IPS-11a (cell line): ENCODE measurements at regions not wholly inside any gene's neighbourhood (a gene's known extent, or its start where the extent isn't known, plus 50 kb on each side); places are given as distances from the start of the nearest gene placed in this dataset.

Experiments used
- H3K4me3 ChIP-seq: one replicate; pipeline ENCODE4 v1.5.1; 2013; ENCODE audit warnings: low read depth, low read length, control low read depth

DNA sequence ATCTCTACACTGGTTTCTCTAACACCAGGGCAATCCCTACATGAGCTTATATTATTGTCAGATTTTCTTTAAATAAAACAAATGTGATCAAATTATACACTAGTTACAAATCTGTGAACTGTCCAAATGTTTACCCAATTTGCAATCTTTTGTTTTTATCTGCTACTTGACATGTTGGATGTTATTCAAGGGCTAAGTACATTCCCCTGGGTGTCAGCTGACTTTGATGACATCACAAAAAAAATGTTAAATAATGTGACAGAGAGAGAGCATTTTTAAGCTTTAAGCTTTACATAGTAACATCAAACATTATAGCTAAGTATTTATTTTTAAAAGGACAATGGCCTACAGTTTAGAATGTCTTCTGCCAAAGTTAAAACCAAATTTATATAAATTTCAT is 431.3 kb upstream of the PKN2 start:
- no peak overlapping the region for H3K4me3 ChIP-seq

DNA sequence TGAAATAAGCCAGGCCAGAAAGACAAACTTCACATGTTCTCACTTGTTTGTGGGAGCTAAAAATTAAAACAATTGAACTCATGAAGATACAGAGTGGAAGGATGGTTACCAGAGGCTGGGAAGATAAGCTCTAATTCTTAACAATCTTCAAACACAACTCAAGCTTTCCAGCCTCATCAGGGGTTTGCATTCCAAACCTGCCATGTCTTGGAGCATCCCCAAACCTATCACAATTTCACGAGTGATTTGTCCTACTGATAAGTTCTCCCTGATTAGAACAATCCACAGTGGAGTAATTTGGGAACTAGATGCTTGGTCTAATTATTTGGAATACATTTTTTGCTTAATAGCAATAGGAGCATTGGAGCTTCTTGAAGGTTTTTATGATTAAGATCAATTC is 418.5 kb upstream of the PKN2 start:
- no peak overlapping the region for H3K4me3 ChIP-seq

DNA sequence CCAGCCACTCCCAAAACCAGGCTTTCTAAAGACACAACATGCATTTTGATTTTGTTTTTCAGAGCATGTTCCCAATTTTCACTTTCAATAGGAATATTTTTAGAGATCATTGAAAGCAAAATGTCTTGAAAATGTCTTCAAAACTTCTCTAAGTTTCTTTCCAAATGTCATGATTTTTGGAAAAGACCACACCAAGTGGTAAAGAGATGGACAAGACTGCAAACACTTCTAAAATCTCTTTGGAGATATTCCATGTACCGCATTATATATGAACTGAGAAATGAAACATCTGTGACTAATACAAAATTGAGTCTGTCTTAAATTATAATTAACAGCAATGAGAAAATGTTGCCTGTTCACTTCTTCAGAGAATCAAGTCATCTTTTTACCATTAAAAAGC is 418.0 kb upstream of the PKN2 start:
- no peak overlapping the region for H3K4me3 ChIP-seq

DNA sequence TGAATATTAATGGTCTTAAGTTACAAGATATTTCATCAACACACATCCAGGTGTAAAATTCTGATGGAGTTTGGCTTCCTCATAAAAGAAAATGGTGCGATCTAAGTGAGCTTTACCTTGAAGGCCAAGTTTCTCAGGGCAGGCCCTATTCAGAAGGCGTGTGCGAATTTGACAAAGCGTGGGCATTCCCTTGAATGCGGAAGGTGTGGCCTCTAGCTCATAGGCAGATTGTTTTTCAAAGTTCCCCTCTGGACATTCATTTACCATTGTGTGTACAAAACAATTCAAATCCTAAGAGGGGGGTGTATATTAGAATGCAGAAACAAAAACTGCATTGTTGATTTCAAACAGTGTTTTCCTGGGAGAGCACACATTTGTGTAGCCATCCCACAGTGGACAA is 411.9 kb upstream of the PKN2 start:
- no peak overlapping the region for H3K4me3 ChIP-seq

DNA sequence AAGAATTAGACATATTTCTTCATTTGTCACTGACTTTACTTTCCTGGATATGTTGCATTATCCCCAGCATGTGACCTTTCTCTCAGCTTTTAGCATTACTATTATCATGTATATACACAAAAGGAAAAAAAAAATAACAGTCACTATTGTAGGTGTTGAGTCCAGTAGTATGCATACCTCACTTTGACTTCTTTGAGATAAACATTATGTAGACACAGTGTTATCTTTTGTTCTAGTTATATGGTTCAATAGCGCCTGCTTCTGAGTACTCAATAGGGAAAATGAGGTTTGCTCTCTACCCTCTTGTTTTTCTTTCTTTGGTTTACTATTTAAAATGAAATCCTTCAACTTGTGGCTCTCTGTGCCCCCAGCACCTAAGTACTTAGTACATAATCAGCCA is 409.6 kb upstream of the PKN2 start:
- H3K4me3 ChIP-seq, result no peak overlapping the region

DNA sequence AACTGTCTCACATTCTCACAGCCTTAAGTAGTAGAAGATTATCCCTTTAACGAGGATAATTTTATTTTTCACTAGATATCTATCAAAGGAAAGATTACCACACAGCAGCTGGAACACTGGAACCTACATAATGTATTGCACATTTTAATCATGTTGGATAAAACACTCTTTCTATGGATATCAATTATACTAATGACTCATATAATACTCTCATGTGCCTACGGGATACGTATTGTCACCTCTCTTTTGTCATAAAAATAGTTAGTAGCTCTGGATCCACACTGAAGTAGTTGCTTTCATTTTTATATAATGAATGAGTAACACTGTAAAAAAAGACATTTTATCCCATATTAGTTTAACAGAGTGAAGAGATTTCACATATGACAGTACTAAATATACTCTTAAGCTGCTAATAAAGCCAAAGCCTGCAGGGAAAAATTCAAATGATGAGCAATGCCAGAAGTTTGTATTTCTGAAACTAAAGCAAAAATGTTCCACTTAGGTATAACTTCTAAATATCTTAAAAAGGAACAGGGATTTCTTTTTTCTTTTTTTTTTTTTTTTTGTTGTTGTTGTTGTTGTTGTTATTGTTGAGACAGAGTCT is 408.7 kb upstream of the PKN2 start:
- no peak overlapping the region for H3K4me3 ChIP-seq

DNA sequence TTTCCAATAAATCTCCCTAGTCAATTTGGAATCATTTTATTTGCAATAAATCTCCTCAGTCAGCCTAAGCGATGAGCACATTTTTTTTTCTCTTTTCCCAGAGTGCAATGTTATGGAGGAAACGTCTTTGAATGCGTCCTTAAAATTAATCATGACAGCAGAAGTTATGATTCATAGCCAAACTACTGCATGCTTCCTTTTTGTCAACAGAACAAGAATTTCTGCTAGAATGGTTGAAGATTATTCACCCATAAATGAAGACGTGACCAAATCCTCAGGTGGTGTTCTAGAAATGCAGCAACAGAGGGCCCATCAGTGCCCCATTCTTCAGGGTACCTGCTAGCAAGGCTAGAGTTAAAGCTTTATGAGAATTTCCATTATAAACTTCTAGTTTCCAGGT is 407.9 kb upstream of the PKN2 start:
- H3K4me3 ChIP-seq, result no peak overlapping the region

DNA sequence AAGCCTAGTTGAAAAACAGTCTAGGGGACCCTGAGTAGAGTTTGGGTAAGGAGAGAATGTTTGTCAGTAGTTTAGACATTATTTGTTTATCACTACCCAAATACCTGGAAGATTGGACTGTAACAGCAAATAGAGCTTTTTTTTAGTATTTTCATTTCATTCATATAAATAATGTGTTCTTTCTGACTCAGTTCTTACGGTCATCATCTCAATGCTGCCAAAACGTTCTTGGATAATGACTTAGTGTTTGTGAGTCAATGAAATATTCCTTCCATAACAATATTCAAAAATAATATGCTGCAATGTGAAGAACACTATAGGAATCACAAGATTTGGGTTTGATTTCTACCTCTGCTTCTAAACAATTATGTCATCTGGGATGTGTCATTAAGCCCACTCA is 400.0 kb upstream of the PKN2 start:
- H3K4me3 ChIP-seq, result no peak overlapping the region

DNA sequence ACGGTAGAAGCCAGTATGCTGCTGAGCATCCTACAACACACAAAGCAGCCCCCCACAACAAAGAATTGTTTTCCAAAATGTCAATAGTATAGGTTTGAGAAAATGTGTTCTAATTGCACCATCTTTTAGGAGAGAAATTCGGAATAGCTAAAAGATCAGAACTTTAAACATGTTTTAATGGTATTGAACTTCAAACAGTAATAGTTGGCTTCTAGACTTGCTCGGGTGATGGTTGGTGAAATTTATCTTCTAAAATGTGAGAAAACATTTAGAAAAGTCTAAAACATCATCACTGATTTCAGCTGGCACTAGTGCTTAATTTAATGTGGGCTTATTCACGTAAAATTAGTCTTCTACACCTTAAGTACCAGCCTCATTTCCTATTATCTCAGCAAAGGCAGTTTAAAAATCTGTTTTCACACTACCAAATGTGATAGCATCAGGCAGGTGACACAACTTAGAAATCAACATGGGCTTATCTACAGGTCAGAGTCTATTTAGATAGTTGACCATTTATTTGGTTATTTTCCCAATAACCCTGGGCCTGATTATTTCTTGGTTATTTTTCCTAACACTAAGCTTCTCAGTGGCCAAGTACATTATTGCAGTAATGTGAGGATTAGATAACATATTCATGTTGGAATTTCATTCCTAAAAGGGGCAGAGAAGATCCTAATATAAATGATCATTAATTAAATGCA is 399.3 kb upstream of the PKN2 start:
- H3K4me3 ChIP-seq, result no peak overlapping the region

DNA sequence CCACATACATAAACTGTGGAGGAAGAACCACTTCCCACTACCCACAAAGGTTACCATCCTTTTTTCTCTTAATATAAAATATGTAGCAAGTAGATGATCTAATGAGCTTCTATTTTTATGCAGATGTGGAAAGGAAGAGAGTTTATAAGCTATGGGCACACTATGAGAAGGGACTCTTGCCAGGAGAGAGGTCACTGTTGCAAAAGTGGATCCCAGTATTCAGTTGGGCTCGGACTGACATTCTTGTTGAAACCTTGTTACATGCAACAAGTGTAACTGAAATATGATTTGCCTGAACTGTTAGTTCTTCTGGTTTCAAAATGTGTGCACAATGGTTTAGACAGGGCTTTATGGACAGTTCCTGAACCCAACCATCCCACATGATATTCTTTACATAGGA is 397.4 kb upstream of the PKN2 start:
- no peak overlapping the region for H3K4me3 ChIP-seq

DNA sequence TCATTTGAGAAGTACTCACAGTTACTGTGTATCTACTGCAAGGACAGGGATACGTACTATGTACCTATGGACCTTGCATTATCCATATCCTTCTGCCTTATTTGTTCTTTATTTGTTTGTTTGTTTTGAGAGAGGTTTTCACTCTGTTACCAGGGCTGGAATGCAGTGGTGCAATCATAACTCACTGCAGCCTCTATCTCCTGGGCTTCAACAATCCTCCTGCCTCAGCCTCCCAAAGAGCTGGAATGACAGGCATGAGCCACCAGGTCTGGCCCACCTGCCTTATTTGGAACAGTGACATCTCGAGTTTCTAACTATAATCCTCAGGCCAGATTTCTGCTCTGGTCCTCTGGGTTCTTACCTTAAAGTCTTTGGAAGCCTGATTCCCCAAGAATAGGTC is 395.5 kb upstream of the PKN2 start:
- no peak overlapping the region for H3K4me3 ChIP-seq

DNA sequence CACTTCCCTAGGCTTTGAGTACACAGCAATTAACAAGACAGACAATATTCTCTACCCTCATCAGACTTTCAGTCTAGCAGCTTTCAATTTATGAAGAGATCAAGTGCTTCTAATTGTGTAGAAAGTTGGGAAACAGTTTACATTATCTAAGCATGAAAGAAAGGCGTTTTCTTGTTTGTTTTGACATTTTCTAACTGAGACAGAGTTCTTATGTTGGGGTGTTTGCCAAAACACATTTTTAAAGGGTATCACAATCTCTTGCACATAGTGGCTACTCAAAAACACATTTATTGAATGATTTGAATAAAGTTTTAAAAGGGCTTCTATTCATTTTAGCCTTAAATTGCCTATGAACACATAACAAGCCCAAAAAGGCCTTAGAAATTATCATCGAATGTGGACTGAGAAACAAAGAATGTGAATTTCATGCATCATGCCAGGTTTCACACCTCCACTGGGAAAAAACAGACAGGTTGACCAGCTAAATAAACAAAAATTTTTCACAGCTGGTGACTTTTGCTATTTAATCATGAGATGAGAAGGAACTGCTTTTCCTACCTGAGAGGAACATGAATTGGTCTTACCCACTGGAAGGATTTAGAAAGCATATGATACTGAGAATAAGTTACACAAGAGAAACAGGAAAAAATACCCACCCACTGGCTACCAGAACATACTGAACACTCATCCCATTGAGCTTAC is 394.5 kb upstream of the PKN2 start:
- no peak overlapping the region for H3K4me3 ChIP-seq

DNA sequence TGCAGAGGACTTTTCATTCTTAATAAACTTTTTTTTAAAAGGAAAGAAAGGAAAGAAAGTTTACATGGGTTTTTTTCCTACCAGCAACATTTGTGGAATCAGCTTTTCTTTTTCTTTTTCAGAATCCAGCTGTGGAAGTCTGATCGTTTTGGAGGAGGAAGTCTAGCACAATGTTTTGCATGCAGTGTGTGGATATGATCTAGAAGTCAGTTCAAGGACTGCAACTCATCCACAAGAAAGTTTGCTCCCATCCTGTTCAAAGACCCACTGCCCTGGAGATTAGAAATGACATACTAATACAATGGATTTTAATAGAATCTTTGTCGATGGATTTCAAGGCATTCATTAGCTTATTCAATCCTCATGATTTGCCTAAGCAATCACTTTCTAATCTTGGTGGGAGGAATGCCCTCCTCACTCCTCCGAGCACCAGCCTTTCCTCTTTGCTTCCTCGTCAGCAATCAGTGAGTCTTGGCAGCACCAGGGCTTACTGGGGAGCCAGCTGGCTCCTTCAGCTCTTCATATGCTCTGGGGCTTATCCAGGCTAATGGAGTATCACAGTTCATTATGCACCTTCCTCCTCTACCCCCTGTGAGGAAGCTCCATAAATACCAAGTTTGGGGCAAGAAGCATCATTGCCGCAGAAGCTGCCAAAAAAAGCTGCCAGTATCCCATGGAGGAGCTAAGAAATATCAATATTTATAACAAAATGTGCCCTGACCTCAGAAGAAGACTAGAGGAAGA is 392.3 kb upstream of the PKN2 start:
- H3K4me3 ChIP-seq, result no peak overlapping the region

DNA sequence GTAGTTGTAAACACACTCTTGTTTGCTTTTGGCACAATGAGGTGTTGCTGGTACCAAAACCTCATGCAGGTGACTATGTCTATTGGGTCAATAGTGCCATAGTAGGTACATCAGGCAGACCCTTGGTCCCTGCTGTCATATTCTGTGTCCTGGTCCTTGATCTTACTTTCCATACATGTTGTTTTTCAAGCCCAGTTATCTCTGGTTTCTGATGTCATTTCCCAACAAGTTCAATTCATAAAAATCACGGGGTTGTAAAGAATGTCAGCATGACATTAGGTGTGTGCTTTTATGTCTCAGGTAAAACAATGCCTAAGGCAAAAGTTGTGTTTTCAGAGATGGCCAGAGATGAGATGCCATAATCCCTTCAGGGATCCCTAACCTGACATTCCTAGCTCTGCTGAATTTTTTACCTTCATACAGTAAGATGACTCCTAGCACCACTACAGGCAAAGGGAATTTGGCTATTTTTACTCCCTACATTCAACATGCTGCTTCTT is 390.3 kb upstream of the PKN2 start:
- no peak overlapping the region for H3K4me3 ChIP-seq

DNA sequence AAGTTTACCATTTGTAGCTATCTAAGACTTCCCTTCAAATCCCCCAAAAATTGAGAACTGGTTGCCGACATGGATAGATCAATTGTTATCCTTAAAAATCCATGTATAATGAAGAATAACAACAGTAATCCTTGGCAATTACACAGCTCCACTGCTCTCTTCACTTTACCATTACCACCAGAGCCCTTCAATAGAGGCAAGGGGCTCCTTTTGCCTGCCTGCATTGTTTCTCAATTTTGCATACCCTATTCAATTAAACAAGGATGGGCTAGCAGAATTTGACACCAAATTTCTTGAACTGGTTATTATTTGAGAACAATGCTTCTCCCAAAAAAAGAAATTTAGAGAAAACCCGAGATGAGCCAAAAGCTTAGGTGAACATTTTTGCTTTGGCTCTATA is 387.8 kb upstream of the PKN2 start:
- no peak overlapping the region for H3K4me3 ChIP-seq

DNA sequence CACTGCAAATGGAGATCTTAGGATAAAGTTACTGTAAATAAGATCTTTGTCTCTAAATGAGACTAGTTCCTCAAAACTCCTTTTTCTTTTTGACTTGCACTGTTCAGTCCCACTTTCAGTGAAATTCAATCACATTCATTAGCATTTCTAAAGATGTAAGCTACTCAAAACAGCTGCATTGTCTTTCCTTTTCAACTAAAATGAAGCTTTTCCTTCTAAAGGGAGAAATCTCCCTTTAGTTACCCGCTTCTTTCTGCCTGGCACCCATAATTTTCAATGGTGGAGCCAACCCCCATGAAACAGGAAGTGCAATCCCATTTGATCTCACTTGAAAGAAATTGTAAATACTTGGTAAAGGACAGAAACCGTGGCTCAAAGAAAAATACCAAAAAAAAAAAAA is 387.4 kb upstream of the PKN2 start:
- H3K4me3 ChIP-seq, result no peak overlapping the region

DNA sequence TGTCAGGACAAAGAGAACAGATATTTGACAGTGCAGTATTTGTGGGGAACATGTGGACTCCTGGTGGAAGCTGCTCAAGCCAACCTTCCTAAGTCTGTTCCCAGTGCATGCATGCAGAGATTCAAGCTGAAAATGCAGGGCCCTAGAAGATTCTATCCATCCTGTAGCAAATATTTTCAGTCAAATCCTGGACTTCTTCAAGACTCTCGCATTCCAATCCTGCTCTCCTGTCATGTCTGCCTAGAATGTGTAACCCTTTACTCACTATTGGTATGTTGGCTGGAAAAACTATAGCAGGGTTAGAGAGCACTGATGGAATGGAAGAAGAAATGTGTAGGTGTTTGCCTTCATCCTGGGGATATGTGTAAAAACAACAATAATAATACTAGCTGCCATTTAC is 385.6 kb upstream of the PKN2 start:
- no peak overlapping the region for H3K4me3 ChIP-seq

DNA sequence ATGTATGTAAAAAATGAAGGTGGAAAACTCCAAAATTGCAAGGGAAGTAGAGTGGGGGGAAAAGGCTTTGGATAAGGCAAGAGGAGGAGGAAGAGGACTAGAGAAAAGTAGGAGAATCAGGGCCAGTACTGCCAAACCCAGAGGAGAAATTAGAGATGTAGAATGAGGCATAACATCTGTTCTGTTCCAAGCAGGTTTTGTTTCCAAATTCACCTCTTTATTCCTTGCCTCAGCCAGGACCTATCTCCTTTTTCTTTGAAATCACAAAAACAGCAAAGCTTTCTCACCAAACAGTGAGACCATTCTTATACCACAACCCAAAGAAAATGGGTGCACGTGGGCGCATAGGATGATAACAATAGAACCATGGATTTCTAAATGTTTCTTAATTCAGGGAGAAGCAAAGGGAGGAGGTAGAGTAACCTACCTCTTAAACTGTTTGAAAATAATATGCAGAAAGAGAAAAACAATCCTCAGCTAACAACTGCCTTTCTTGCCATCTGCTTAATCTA is 383.3 kb upstream of the PKN2 start:
- no peak overlapping the region for H3K4me3 ChIP-seq

DNA sequence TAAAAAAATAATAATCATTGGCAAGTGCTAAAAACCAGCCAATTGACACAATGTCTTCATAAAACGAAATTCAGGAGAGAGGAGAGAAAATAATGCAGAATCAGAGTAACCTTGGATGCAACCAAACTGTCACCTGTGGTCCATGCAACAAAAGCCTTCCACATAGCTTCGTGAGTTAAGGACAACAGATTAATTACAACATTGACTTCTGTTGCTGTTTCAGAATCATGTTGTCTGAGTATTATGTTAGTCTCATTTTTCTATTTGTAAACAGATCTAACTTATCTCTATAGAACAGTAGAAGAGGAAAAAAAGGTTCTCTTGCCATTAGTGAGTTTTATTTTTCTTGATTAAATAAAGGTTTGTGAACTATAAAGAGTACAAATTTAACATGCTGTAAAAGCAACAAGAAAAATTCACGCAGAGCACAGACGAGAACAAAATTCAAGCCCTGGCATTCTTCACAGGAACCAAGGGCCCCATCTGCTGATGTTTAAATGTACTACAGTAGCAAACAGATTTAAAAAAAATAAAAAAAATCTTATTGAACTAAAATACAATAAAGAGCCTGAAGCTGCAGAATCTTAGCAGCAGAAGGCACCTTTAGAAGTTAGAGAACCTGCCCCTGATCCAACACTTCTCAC is 381.1 kb upstream of the PKN2 start:
- H3K4me3 ChIP-seq, result no peak overlapping the region

DNA sequence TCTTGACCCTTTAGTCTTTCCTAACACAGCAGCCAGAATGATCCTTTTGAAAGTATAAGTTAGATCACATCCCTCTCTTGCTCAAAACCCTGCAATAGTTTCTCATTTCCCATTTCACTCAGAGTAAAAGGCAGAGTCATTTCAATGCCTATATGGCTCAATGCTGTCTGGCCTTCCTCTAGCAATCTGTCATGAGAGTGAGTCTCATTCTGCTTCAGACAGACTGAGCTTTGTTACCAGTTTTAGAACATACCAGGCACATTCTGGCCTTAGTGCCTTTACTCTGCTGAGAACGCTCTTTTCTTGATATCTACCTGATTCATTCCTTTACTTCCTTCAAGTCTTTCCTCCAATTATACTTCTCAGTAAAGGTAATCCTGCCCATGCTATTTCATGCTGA is 372.8 kb upstream of the PKN2 start:
- H3K4me3 ChIP-seq, result no peak overlapping the region

DNA sequence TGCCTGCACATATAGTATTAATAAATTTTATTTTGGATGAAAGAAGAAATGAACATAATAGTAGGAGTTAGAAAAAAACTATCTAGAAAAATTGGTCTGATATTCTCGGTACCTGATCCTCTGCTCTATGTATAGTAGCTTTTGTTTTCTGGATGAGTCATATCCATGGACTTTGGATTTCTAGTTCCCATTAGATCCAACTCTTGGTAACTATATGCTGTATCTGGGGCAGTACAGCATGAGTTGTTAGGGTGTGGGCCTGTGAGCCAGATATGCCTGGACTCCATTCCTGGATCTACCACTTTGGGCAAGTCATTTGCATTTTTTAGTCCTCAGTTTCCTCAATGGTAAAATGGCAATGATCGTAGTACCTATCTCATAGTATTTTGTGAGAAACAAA is 372.2 kb upstream of the PKN2 start:
- H3K4me3 ChIP-seq, result no peak overlapping the region
